IPS-20b (cell line): ENCODE measurements at regions not wholly inside any gene's neighbourhood (a gene's known extent, or its start where the extent isn't known, plus 50 kb on each side); places are given as distances from the start of the nearest gene placed in this dataset.
"Not testable (repeated sequence)": the region's sequence is repeated elsewhere in the genome, so short reads cannot be mapped to it uniquely, and the experiment has no call there.

Source experiments
- H3K27ac ChIP-seq: one replicate; pipeline ENCODE4 v1.5.1; 2013; ENCODE audit warnings: low read length
- H3K27me3 ChIP-seq: 2 replicates; pipeline ENCODE4 v1.6.1; 2013; ENCODE audit warnings: mild to moderate bottlenecking, low read length, inconsistent platforms; ENCODE audit not compliant: insufficient read depth
- H3K36me3 ChIP-seq: 2 replicates; pipeline ENCODE4 v1.6.1; 2013; ENCODE audit warnings: low read depth, mild to moderate bottlenecking, inconsistent platforms, low read length, moderate library complexity; ENCODE audit not compliant: insufficient read depth
- H3K4me1 ChIP-seq: 2 replicates; pipeline ENCODE4 v1.6.1; 2013; ENCODE audit warnings: mild to moderate bottlenecking, control low read depth, inconsistent platforms, low read length, moderate library complexity; ENCODE audit not compliant: insufficient read depth
- H3K4me3 ChIP-seq: 2 replicates; pipeline ENCODE4 v1.5.1; 2013; ENCODE audit warnings: mild to moderate bottlenecking, low read length, inconsistent platforms
- H3K9ac ChIP-seq: 2 replicates; pipeline ENCODE4 v1.6.1; 2013; ENCODE audit warnings: low read depth, mild to moderate bottlenecking, inconsistent platforms, low read length, moderate library complexity
- H3K9me3 ChIP-seq: 2 replicates; pipeline ENCODE4 v1.6.1; 2013; ENCODE audit warnings: mild to moderate bottlenecking, low read depth, low read length, inconsistent platforms; ENCODE audit not compliant: insufficient read depth

DNA sequence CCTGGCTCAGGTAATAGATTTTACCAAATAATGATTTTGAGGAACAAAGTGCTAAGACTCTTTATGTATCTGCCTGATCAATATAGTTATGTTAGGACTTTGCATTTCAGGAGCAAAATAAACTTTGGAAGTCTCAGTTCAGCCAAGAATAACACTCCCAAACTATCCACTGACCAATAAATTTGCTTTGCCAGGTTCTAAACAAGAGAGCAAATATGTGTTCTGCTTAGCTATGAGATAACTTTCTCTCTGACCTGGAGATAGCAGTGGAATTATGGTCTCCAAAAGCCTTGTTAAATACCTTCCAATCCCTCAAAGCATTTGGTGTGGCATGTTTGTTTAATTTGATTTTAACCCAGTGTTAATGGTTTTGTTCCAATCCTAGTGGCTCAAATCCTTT lies 1541.1 kb downstream of the FAM181B start:
- Histone ChIP-seq H3K9me3 (peaks cover 9% of the 10 kb centered on the region), H3K36me3 (no peaks in the 10 kb centered on the region), H3K27me3 (no peaks in the 10 kb centered on the region), H3K4me3 (no peak overlapping the region), H3K27ac (no peak overlapping the region), H3K9ac (no peak overlapping the region), H3K4me1 (no peaks in the 10 kb centered on the region)

DNA sequence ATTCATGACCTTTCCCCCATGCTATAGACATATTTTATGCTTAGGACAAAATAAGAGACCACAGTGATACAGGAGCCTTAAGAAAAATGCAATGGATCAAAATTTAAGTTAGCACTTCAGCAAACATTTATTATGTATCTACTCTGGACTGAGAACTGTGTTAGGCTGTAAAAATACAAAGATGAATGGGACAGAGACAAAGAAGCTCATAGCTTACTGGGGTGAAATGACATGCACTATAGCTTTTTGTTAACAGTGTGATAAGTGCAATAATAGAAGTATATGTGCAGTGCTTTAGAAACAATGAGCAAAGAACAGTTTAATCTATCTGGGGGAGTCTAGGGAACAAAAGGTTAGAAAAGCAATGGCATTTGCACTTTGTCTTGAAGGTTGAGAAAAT lies 1543.1 kb downstream of the FAM181B start:
- H3K36me3 ChIP-seq: no peaks in the 10 kb centered on the region
- no peak overlapping the region for H3K9ac ChIP-seq
- H3K4me3 ChIP-seq: no peak overlapping the region
- no peaks in the 10 kb centered on the region for H3K4me1 ChIP-seq
- H3K9me3 ChIP-seq: peaks cover 13% of the 10 kb centered on the region
- no peak overlapping the region for H3K27ac ChIP-seq
- H3K27me3 ChIP-seq: no peaks in the 10 kb centered on the region

DNA sequence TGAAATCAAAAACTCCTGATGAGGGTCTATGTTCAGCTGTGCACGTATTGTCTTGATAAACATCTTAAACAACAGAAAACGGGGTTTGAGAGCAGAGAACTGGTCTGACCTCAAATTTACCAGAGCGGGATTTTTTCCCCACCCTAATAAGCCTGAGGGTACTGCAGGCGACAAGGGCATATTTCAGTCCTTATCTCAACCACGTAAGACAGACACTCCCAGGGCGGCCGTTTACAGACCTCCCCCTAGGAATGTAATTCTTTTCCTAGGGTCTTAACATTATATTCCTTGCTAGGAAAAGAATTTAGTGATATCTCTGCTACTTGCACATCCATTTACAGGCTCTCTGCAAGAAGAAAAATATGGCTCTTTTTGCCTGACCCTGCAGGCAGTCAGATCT lies 1546.6 kb downstream of the FAM181B start:
- peaks cover 13% of the 10 kb centered on the region for H3K9me3 ChIP-seq
- H3K27ac ChIP-seq, H3K36me3 ChIP-seq, H3K4me3 ChIP-seq, H3K9ac ChIP-seq, H3K27me3 ChIP-seq, H3K4me1 ChIP-seq: not testable (repeated sequence)

DNA sequence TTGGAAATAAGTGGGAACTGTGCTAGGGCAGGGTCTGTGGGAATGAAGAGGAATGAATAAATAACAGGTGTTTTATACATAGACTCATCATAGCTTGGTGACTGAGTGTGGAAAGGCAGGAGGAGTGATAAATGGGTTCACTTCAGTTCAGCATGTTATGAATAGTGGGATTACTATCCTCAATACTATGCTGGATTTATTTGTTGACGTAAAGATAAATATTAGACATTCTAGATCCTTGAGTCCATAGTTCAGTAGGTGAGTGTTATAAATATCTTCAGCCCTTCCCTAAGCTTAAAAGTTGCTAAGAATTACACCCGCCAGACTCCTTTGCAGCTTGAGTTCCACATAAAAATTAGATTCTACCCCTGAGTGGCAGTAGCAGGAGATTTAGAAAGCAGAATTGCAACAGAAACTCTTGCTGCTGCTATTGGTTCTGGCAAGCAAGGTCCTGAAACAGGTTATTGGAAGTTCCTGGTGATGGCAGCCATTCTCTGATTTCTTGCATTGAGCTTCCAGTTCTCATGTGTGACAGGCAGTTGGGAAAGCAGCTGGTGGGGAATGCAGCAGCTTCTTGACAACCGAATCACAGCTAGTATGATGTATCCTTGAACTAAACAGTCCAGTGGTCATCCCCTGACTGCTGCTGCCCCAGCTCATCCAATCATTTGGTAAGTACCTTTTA lies 1558.9 kb downstream of the FAM181B start:
- H3K4me1 ChIP-seq: no peaks in the 10 kb centered on the region
- no peak overlapping the region for H3K4me3 ChIP-seq
- H3K27me3 ChIP-seq: no peaks in the 10 kb centered on the region
- H3K9me3 ChIP-seq: no peaks in the 10 kb centered on the region
- H3K9ac ChIP-seq: no peak overlapping the region
- H3K27ac ChIP-seq: no peak overlapping the region
- H3K36me3 ChIP-seq: no peaks in the 10 kb centered on the region

DNA sequence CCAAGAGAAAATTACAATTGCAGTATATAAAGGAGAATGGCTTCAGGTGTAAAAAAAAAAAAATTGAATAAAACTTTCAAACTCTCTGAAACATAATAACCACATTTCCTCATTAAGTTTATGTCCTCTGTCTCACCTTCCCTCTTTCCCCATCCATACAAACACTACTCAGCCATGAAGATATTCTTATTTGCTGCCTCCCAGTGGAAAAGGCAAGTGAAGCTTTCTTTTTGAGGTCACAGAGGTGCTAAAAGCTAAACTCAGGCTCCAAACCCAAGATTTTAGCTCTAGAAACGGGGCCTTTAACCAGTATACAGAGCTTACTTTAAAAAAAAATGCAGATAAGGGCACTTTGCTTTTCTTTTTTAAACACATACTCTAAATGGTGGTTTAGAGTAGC lies 1568.5 kb downstream of the FAM181B start:
- no peaks in the 10 kb centered on the region for H3K9me3 ChIP-seq
- no peak overlapping the region for H3K27ac ChIP-seq
- no peak overlapping the region for H3K4me3 ChIP-seq
- no peak overlapping the region for H3K9ac ChIP-seq
- no peaks in the 10 kb centered on the region for H3K36me3 ChIP-seq
- H3K4me1 ChIP-seq: no peaks in the 10 kb centered on the region
- H3K27me3 ChIP-seq: no peaks in the 10 kb centered on the region

DNA sequence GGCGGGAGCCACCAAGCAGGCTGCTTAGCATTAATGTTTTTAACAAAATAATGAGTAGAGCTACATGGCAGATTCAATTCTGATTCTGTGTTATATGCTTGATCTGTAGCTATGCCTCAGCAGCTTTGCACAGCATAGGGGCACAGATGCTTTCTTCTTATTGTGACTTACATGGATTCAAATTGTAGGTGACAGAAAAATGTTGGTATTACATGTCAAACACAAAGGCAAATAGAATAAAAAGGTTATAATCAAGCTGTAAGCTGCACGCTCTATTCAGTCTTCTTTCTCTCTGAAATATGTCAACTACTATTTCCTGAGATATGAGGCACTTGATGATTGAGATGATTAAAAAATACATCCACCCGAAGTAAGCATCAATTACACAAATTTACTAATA lies 1573.8 kb downstream of the FAM181B start:
- Histone ChIP-seq H3K9me3 (no peaks in the 10 kb centered on the region), H3K4me3 (no peak overlapping the region), H3K27ac (no peak overlapping the region), H3K4me1 (no peaks in the 10 kb centered on the region), H3K36me3 (no peaks in the 10 kb centered on the region), H3K9ac (no peak overlapping the region), H3K27me3 (no peaks in the 10 kb centered on the region)

DNA sequence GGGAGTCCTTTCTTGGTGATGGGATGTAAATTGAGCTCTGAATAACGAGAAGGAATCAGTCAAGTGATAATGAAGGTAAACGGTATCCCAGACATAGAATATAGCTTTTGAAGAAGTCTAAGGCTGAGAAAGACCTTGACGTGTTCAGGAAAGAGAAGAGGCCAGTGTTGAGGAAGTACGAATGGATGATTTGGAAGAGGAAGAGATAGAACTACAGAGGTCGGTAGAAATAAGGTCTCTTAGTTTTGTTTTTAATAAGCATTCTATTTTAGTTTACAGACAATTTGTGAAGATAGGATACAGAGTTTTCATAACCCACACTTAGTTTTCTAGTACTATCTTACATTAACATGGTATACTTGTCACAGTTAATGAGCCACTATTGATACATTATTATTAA lies 1598.1 kb downstream of the FAM181B start:
- Histone ChIP-seq H3K36me3 (no peaks in the 10 kb centered on the region), H3K27ac (no peak overlapping the region), H3K9ac (no peak overlapping the region), H3K9me3 (no peaks in the 10 kb centered on the region), H3K4me3 (no peak overlapping the region), H3K4me1 (no peaks in the 10 kb centered on the region), H3K27me3 (no peaks in the 10 kb centered on the region)

DNA sequence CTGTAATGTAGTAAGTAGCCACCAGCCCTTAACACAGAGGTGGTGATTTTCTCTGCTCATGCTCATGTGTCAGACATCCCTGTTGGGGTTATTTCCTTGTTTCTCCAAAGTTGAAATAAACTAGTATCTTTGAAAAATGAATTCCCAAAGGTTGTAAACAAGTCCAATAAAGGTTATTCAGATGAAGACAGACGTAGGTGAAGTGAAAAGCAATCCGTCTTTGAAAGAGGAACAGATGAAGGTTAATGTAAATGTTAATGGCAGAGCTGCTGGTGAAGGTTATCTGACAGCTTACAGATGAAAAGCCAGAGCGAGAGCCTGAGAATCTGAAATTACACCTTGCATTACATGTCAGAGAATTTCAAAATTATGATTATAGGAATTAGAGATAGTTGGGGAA lies 1604.0 kb downstream of the FAM181B start:
- Histone ChIP-seq H3K27me3 (no peaks in the 10 kb centered on the region), H3K36me3 (no peaks in the 10 kb centered on the region)

DNA sequence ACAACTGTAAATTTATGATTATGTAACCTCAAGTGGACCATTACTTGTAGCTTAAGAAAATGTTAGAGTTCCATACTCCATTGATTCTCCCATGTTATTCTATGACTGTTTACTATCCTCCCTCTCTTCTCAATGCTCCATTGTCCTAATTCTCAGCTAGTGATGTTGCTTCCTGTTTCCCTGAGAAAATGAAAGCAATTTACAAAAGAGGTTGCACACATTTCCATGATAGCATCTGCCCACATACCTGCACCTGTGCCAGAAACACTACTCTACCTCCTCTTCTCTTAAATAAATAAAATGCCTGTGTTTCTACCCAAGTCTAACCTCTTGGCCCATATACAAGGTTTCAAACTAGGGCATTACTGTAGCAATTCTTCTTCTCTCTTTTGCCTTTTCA lies 1620.9 kb downstream of the FAM181B start:
- Histone ChIP-seq H3K4me1 (no peaks in the 10 kb centered on the region), H3K4me3 (no peak overlapping the region), H3K27ac (no peak overlapping the region), H3K27me3 (no peaks in the 10 kb centered on the region), H3K9ac (no peak overlapping the region), H3K9me3 (no peaks in the 10 kb centered on the region), H3K36me3 (no peaks in the 10 kb centered on the region)

More for the DNA sequence above, 1604.0 kb downstream of the FAM181B start:
- Histone ChIP-seq H3K9me3 (no peaks in the 10 kb centered on the region), H3K4me3 (no peak overlapping the region), H3K27ac (no peak overlapping the region), H3K4me1 (no peaks in the 10 kb centered on the region), H3K9ac (no peak overlapping the region)

DNA sequence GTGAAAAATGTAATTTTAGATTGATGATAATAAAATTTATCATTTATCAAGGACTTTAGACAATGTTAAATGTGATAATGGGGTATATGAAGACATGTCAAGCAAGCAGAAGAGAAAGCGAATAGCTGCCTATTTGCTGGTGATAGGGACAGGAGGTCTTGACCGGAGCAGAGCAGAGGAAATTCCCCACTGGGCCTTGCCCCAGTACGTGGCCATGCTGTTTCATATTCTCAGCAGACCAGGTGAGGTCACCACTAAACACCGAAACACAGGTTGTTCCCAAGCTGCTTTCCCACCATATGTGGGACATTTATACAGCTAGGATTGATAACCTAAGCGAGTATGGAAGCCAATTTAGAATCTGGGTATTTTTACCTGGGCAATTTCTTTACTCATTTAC lies 1629.6 kb downstream of the FAM181B start:
- Histone ChIP-seq H3K9ac (no peak overlapping the region), H3K27ac (no peak overlapping the region), H3K9me3 (no peaks in the 10 kb centered on the region), H3K36me3 (no peaks in the 10 kb centered on the region), H3K4me1 (no peaks in the 10 kb centered on the region; the same call in 1 of the 2 replicates), H3K27me3 (no peaks in the 10 kb centered on the region), H3K4me3 (no peak overlapping the region)

DNA sequence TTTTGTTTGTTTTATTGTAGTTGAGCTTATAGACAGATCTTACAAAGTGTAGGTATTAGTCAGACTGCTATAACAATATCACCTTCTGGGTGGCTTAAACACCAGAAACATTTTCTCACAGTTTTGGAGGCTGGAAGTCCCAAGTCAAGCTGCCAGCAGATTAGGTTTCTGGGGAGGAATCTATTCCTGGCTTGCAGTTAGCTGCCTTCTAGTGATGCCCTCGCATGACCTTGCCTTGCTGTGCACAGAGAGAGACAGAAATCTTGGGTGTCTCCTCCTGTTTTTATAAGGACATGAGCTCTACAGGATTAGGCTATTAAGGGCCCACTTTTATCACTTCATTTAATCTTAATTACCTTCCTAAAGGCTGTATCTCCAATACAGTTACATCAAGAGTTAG lies 1635.2 kb downstream of the FAM181B start:
- Histone ChIP-seq H3K36me3 (no peaks in the 10 kb centered on the region), H3K27ac (no peak overlapping the region), H3K4me3 (no peak overlapping the region), H3K9ac (no peak overlapping the region), H3K4me1 (no peaks in the 10 kb centered on the region), H3K27me3 (no peaks in the 10 kb centered on the region), H3K9me3 (no peaks in the 10 kb centered on the region)

DNA sequence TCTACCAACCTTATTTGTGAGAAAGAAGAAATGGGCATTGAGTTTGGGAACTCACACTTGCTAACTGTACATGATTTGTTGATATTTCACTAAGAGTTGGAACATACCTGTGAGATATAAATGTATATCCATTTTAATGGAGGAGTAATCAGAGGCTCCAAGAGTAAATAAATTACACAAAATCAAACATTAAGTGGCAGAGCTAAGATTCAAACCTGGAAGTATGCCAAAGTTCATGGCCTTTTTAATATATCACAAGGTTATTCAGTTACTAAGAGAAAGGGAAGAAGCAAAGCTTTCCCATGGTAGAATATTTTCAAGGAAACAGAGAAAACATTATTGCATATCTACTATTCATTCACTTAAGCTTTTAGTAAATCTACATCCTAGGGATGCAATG lies 1641.1 kb downstream of the FAM181B start:
- H3K4me1 ChIP-seq: no peaks in the 10 kb centered on the region
- no peaks in the 10 kb centered on the region for H3K9me3 ChIP-seq
- H3K9ac ChIP-seq: no peak overlapping the region
- no peak overlapping the region for H3K4me3 ChIP-seq
- H3K27ac ChIP-seq: no peak overlapping the region
- H3K27me3 ChIP-seq: no peaks in the 10 kb centered on the region
- H3K36me3 ChIP-seq: no peaks in the 10 kb centered on the region
